ENCODE measurements at regions not wholly inside any gene's neighbourhood (a gene's known extent, or its start where the extent isn't known, plus 50 kb on each side); places are given as distances from the start of the nearest gene placed in this dataset.

GRCh38 chr6:140091895-140092294 lies 717.4 kb upstream of the CITED2 start:
- TF ChIP-seq CTCF (IDR thresholded peaks at IDR 0.05) (no peak), EZH2 (IDR thresholded peaks at IDR 0.05) (no peak), EZH2phosphoT487 (IDR thresholded peaks at IDR 0.05) (no peak)
